Fibroblast of mammary gland (primary cell): ENCODE measurements at regions not wholly inside any gene's neighbourhood (a gene's known extent, or its start where the extent isn't known, plus 50 kb on each side); places are given as distances from the start of the nearest gene placed in this dataset.
A peak's percentile ranks its signal among the peaks of the same experiment; 100 is the strongest.
"Not testable (repeated sequence)": the region's sequence is repeated elsewhere in the genome, so short reads cannot be mapped to it uniquely, and the experiment has no call there.

Experiments used
- DNase-seq: peaks from one replicate; pipeline ENCODE4 v3.0.0-alpha.2; 2010; ENCODE audit warnings: low read depth
- H3K4me3 ChIP-seq: 2 replicates; pipeline ENCODE4 v1.5.1; 2011; ENCODE audit warnings: low read depth, mild to moderate bottlenecking, low read length, moderate library complexity; ENCODE audit not compliant: control insufficient read depth
- CTCF ChIP-seq: conservative IDR thresholded peaks from 2 replicates; pipeline ENCODE4 v1.5.1; 2011; ENCODE audit warnings: low read depth, low read length, inconsistent platforms; ENCODE audit not compliant: control insufficient read depth, insufficient read depth

- no peak overlapping the region for H3K4me3 ChIP-seq
- peak; percentile 58 for DNase-seq
- TF ChIP-seq CTCF, result no peak
These were observed 181.5 kb upstream of the KRR1 start for GRCh38 chr12:75692876-75693275.

GRCh38 chr12:75690296-75690955 lies 179.0 kb upstream of the KRR1 start:
- TF ChIP-seq CTCF, result no peak
- peak; percentile 100 for DNase-seq
- no peak overlapping the region for H3K4me3 ChIP-seq

- not testable (repeated sequence) for H3K4me3 ChIP-seq
- peak; percentile 85 for DNase-seq
These were observed 174.8 kb upstream of the KRR1 start for GRCh38 chr12:75686233-75686632.

- H3K4me3 ChIP-seq, result no peak overlapping the region
- TF ChIP-seq CTCF, result no peak
- DNase-seq, result no peak
These were observed 174.3 kb upstream of the KRR1 start for GRCh38 chr12:75685617-75686225.

GRCh38 chr12:75684678-75685616 lies 173.5 kb upstream of the KRR1 start:
- TF ChIP-seq CTCF, result no peak
- H3K4me3 ChIP-seq, result no peak overlapping the region
- peak; percentile 84 for DNase-seq

GRCh38 chr12:75683995-75684586 lies 172.7 kb upstream of the KRR1 start:
- peak; percentile 60 for DNase-seq
- not testable (repeated sequence) for H3K4me3 ChIP-seq

- DNase-seq, result no peak
- no peak overlapping the region for H3K4me3 ChIP-seq
- no peak for TF ChIP-seq CTCF
These were observed 171.8 kb upstream of the KRR1 start for GRCh38 chr12:75683220-75683619.
